Dermis microvascular lymphatic vessel endothelial cell (primary cell): ENCODE measurements at regions not wholly inside any gene's neighbourhood (a gene's known extent, or its start where the extent isn't known, plus 50 kb on each side); places are given as distances from the start of the nearest gene placed in this dataset.
"Not testable (repeated sequence)": the region's sequence is repeated elsewhere in the genome, so short reads cannot be mapped to it uniquely, and the experiment has no call there.

Source experiments
- DNase-seq, 2 donors: peaks; one replicate each; pipeline versions ENCODE4 v3.0.0 to v3.0.0-alpha.2; 2010; ENCODE audit warnings: low read depth in 2 of 2

DNA sequence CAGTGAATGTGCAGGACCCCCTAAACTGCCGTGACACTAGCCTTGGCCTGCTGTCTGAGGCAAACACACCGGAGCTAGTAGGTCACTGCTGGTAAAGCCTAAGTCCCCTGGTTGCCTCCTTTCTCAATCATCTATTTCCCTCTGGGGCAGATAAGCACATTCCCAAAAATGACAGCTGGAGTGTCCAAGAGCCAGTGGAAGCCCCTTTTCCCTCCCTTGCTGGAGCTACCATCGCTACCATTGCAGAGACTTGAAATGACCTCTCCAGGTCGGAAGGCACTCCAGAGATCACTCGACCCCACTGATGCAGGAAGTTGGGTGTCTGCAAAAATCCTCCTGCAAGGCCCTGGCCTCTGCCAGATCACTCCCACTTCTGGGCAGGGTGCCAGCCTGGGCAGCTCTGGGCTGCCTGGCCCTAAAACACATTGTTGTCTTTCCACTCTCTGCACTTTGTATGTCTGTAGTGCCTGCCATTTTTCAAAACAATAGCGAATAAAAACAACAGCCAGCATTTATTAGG is 235.9 kb downstream of the BCL2L11 start:
- DNase-seq = peak in 1 of 2 donors; percentile 49

- DNase-seq = peak in 1 of 2 donors; percentile 4
These were observed 245.4 kb downstream of the BCL2L11 start for GRCh38 chr2:111365986-111366640.

- DNase-seq = not testable (repeated sequence)
These were observed 245.9 kb downstream of the BCL2L11 start for GRCh38 chr2:111366641-111367029.

- not testable (repeated sequence) for DNase-seq
These were observed 246.4 kb downstream of the BCL2L11 start for GRCh38 chr2:111367080-111367479.

GRCh38 chr2:111367871-111368270 is 247.2 kb downstream of the BCL2L11 start:
- peak in 1 of 2 donors; percentile 9 for DNase-seq

DNA sequence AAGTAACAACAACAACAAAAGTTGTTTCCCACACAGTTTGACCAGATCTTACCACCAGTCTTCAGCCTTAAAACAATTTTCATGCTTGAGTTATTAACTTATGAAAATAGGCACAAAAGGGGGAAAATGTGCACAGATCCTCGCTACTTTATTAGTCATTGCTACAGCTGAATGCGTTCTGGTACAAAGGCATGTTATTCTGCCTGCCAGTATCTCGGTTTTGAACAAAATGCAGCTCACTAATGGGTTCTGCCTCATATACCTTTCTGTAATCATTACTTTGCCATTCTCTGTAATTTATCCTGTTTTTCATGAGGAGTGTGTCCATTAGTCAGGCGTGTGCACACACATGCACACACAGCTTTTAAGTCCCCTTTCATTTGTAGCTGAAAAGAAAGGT is 247.6 kb downstream of the BCL2L11 start:
- DNase-seq = not testable (repeated sequence)

DNA sequence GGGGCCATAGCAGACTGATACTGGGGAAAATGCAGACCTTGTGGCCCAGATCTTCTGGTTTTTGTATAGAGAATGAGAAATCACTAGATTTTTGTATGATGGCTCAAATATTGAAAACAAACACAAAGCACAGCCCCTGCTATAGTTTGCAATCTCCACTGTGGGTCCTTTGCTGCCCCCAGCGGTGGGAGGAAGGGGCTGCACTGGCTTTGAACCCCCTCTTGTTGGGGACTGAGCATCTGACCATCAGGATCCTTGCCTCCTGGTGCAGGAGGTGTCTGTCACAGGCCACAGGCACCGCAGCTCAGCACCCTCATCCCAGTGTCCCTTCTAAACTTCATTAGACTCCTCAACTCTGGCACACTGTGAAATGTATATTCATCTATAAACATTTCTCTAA is 252.3 kb downstream of the BCL2L11 start:
- not testable (repeated sequence) for DNase-seq

GRCh38 chr2:111373989-111374388 is 253.3 kb downstream of the BCL2L11 start:
- DNase-seq = not testable (repeated sequence)

- DNase-seq = not testable (repeated sequence)
These were observed 254.0 kb downstream of the BCL2L11 start for GRCh38 chr2:111374734-111375133.

DNA sequence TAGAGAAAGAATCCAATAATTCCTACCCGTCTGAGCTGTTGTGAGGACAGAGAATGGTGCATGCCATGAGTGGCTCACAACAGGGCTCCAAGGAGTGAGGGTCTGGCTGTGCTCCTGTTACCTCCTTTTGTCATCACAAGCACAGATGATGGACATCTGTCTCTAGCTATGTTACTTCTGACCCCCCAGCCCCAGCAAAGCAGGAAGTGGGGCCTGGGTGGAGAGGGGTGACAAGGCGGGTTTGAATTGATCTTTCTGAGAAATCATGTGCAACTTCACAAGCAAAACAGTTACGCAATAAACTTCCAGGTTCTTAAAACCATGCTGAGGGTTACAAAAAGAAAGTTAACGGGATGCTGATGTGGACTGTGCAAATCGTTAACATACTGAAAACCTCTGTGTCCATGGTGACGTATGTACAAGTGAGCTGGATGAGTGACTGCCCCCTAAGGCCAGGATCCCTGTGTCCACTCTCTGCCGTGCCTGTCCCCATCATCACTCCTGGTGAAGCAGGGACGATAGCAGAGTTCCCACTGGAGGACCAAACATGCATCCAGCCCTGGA is 254.7 kb downstream of the BCL2L11 start:
- not testable (repeated sequence) for DNase-seq

GRCh38 chr2:111376272-111376970 is 255.7 kb downstream of the BCL2L11 start:
- not testable (repeated sequence) for DNase-seq

GRCh38 chr2:111376971-111377352 is 256.2 kb downstream of the BCL2L11 start:
- DNase-seq = peak in 1 of 2 donors; percentile 79

DNA sequence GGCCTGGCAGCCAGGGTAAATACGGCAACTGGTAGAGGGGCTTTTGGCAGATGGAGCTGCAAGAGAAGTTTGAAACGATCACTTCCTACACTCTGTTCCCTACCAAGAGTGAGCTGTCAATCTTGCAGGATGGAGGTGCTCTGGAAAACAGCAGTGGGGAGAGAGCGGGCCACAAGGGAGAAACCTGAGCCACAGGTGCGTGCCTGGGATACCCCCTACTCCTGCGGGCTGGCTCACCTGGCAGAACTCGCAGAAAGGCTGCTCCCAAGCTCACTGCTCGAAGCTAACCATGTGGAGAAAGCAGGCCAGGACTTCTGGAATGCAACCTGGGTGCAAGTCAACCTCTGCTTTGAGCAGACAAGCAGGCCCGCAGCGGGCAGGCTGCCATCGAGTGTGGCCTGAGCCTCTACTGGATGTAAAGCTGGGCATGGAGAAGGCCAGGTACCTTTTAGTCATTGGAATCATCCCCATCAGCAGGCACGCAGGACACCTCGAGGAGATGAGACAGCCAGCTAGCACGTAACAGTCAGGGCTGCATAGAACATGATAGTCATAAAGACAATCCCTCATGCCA is 256.8 kb downstream of the BCL2L11 start:
- DNase-seq = not testable (repeated sequence)

GRCh38 chr2:111378348-111378747 is 257.6 kb downstream of the BCL2L11 start:
- not testable (repeated sequence) for DNase-seq

DNA sequence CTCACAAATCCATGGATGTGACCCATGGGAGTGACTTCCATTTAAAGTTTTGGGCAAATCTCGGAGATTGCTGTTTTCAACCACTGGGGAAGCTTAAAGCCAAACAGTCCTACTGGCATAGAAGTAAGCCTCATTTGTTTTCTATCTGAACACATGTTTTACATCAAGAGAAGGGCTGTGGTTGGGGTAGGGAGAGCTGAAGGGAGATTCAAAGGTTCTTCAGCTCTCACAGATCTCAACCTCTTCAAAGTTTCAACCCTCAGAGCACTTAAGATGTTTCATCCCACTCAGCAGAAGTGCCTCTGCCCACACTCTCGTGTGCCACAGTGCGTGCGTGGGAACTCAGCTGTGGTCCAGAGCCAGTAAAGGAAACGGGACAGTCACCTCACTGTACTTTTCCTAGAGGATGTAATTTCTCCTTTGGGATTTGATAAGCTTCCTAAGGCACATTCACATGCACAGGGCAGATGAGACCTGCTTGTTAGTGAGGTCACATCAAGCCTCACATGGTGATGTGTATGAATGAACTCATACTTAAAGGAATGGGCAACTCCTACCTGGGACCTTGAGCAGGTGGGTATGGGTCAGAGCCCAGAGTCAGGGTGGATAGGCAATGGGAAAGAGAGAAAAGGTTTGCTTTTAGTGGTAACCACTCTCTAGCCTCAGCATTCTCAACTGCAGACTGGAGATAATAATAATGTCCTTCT is 260.2 kb downstream of the BCL2L11 start:
- not testable (repeated sequence) for DNase-seq

GRCh38 chr2:111381530-111382306 is 261.0 kb downstream of the BCL2L11 start:
- not testable (repeated sequence) for DNase-seq

- not testable (repeated sequence) for DNase-seq
These were observed 261.8 kb downstream of the BCL2L11 start for GRCh38 chr2:111382507-111382906.

- not testable (repeated sequence) for DNase-seq
These were observed 262.6 kb downstream of the BCL2L11 start for GRCh38 chr2:111383311-111383710.

DNA sequence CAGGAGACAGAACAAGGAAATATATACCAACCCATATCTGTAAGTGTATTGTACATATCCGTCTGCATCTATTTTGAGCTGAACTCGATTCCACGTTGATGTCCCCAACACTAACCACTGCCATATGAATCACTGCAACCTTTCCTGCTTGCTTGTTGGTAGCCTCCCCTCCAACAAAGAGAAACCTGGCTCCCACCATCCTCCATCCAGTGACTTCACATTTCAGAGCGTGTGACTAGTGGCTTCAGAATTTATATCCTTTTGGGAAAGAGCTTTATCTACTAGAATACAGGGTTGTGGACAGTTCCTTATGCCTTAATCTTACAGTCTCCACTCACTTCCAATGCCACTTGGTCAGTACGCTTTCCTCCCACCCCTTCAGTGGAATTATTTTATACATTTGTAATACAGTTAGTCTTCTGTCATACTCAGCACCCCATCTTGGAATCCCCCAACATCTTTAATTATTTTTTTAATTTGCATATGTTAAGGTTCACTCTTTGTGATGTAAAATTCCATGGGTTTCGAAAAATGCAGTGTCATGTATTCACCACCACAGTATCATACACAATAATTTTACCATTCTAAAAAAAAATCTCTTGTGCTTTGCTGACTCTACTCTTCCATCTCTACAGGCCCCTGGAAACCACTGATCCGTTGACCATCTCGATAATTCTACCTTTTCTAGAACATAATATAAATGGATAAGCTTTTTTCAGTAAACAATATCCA is 264.7 kb downstream of the BCL2L11 start:
- DNase-seq = not testable (repeated sequence)

GRCh38 chr2:111390605-111391004 is 269.9 kb downstream of the BCL2L11 start:
- DNase-seq = not testable (repeated sequence)
